ENCODE measurements at regions not wholly inside any gene's neighbourhood (a gene's known extent, or its start where the extent isn't known, plus 50 kb on each side); places are given as distances from the start of the nearest gene placed in this dataset.
"Not testable (repeated sequence)": the region's sequence is repeated elsewhere in the genome, so short reads cannot be mapped to it uniquely, and the experiment has no call there.

DNA sequence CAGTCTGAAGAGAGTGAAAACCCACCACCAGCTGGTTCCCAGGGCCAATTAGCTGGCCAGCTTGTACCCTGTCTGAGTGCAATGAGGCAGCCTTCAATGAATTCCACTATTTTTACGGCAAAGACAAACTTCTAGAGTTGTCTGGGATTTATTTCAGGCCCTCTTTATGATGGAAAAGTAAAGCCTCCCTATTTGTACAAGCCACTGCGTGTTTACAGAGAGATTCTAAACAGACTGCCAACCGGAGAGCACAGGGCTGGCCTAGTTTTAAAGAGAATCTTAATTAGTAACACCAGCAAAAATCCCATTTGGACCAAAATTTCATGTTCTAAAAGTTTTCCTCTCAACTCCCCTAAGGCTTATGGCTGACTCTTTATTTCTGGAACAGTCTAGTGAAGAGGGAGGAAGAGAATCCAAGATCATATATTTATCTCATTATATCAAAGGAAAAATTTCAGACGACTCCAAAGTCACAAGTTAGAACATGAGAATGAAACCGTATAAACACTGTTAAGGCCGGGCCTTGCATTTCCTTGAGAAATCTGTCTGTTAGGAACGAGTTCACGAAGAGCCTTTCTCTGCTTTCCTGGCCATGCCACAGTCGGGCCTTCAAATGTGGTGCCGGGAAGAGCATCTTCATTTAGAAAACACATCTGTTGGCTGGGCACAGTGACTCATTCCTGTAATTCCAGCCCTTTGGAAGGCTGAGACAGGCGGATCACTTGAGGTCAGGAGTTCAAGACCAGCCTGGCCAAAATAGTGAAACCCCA, 724.6 kb upstream of the NRP1 start:
- no peak for DNase-seq (ENCODE audit: low read depth)

DNA sequence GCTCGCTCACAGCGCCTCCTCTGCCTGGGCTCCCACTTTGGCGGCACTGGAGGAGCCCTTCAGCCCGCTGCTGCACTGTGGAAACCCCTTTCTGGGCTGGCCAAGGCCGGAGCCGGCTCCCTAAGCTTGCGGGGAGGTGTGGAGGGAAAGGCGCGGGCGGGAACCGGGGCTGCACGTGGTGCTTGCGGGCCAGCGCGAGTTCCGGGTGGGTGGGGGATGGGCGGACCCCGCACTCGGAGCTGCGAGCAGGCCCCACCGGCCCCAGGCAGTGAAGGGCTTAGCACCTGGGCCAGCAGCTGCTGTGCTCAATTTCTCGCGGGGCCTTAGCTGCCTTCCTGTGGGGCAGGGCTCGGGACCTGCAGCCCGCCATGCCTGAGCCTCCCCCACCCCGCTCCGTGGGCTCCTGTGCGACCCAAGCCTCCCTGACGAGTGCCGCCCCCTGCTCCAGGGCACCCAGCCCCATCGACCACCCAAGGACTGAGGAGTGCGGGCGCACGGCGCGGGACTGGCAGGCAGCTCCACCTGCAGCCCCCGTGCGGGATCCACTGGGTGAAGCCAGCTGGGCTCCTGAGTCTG, 721.0 kb upstream of the NRP1 start:
- DNase-seq (ENCODE audit: low read depth) = not testable (repeated sequence)

DNA sequence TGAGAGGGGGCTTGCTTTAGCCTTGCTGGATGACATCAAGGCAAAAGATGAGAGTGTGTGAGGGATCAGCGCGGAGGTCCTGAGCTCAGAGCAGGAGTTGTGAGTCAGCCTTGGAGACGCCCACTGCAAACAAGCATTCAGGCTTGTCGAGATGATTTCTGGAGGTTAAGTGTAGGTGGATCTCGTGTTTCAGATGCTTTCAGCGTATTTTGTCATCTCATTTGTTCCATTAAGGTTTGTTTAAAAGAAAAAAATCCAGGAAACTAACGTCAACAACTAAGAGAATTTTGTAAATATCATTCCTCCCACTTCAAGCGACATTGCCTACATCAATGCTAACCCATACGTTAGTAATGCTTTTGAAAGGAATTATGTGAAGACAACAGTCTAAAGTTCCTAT, 715.4 kb upstream of the NRP1 start:
- DNase-seq (ENCODE audit: low read depth) = peak; percentile 69

DNA sequence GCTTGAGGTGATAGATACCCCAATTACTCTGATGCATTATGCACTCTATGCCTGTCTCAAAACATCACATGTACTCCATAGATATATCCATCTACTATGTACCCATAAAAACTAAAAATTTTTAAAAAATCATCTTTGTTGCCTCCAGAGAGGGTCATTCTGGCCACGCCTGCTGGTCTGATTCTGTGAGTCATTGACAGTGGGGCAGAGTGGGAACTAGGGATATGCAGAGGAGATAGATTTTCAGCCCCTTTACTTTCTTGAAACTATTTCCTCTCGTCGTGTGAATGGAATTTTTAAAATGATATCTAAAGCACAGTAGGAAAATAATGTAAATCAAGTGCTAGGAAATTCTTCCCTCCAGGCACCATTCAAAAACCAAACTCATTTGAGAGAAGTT, 715.0 kb upstream of the NRP1 start:
- no peak for DNase-seq (ENCODE audit: low read depth)

DNA sequence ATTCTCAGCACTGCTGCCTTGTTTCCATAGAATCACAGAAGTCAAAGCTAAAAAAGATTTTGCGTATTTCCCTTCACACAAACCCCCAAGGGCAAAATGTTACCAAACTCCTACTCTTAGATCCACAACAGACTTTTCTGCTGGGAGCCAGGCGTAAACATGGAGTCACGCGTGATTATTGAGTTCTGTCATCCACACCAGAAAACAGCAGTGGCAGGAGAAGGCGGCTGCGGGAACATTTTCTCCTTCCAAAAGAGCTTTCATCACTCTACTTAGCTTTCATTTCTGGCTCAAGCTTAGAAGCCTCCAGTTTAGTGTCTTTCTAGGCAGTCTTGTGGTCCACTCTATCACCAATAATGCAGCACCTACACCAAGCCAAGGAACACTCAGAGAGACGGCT, 712.9 kb upstream of the NRP1 start:
- DNase-seq (ENCODE audit: low read depth) = peak; percentile 26

DNA sequence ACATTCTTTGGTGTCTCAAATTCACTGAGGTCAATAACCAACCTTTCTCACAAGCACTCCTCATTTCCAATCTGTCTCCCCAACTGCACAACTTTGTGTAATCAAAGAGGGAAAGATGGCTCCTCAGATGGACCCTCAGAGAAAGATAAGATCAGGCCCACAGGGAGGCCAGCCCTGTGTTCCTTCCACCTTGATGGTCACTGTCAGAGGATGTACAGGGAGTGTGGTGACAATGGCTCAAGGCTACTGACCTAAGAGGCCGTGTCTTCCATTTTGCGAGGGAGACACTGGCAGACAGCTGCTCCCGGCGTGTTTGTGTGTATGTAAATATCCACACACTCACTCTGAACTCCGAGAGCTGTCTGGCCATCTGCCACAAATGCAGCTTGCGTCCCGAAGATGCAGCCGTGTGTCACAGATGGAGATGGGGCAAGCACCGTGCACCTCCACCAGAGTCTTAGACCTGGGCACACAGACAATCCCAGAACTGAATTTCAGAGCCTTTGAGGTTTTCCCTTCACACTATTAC, 712.1 kb upstream of the NRP1 start:
- peak; percentile 71 for DNase-seq (ENCODE audit: low read depth)

DNA sequence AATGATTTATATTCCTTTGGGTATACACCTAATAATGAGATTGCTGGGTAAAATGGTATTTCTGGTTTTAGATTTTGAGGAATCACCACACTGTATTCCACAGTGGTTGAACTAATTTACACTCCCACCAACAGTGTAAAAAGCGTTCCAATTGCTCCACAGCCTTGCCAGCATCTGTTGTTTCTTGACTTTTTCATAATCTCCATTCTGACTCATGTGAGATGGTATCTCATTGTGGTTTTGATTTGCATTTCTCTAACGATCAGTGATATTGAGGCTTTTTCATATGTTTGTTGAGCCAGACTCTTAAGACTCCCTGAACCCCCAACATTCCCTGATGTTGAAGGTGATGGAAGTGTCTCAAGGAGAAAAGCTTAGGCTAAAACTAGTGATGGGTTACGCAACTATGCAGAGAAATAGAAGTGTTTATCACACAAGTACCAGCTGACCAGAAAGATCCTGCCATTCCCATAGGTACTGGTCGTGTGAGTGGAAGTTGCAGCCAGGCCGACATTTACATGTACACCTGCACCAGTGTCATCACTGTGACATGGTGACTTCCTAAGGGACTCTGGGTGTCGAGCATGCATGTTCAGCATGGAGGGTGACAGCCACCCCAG, 711.2 kb upstream of the NRP1 start:
- DNase-seq (ENCODE audit: low read depth) = peak; percentile 85

DNA sequence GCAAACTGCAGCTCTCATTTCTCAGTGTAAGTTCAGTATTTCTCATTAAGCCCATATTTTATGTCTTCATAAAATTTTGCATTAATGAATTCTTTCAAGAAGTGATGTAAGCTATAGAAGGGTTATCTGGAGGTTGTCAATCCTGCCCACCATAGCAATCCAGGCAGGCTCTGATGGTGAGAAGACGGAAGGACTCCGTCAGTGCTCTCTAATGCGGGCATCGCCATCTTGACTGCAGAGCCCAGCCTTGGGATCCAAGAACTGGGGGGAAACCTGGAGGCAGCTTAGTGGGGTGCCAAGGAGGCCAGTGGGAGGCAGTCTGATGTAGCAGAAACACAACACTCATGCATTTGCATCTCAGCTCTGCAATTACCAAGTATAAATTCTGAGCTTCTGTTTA, 707.4 kb upstream of the NRP1 start:
- no peak for DNase-seq (ENCODE audit: low read depth)

DNA sequence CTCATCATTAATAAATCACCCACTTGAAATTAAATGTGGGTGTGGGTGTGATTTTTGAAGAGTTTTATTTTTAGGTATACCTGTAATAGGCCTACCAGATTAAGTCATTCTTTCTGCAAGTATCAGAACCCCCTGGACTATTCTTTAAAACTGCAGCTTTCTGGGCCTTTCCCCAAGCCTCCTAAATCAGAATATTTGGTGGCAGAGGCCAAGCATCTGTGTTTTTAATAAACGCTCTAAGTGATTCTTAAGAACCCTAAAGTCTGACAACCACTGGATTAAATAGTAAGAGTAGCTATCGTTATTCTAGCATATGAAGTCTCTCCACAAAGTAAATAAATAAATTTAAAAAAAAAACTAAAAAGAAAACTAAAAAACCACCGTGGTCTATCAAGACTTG, 703.0 kb upstream of the NRP1 start:
- no peak for DNase-seq (ENCODE audit: low read depth)

DNA sequence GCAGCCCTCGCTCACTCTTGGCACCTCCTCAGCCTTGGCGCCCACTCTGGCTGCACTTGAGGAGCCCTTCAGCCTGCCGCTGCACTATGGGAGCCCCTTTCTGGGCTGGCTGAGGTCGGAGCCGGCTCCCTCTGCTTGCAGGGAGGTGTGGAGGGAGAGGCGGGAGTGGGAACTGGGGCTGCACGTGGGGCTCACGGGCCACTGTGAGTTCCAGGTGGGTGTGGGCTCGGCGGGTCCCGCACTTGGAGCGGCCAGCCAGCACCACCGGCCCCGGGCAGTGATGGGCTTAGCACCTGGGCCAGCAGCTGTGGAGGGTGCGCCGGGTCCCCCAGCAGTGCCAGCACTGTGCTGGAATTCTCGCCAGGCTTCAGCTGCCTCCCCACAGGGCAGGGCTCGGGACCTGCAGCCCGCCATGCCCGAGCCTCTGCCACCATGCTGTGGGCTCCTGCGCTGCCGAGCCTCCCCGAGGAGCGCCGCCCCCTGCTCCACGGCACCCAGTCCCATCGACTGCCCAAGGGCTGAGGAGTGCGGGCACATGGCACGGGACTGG, 700.8 kb upstream of the NRP1 start:
- DNase-seq (ENCODE audit: low read depth) = not testable (repeated sequence)

DNA sequence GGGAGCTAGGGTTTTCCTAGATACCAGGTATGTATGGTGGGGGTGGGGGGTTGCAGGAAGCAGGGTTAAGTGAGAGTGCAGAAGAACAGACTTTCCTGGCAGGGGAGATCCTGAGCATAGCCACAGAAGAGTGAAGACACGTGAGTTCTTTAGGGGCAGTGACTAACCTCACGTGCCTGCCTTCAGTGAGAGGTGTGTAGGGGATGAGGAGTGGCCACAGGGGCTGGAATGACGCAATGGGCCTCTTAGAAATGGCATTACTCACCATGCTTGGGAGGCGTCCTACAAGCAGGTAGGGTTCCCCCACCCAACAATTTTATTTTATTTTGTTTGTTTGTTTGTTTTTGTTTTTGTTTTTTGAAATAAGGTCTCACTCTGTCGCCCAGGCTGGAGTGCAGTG, 698.6 kb upstream of the NRP1 start:
- no peak for DNase-seq (ENCODE audit: low read depth)

DNA sequence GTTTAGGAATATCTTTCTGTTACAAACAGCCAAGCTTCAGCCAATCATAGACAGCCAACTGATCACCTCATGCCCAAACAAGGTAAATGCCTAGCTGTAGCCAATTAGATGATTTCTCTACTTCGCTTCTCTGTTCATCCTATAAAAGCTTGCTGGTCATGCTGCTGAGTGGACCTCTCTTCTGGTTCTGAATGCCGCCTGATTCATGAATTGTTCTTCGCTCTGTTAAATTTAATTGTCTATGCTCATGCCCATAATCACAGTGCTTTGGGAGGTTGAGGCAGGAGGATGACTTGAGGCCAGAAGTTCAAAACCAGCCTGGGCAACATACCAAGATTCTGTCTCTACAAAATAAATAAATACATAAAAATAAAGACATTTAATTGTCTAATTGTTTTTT, 698.1 kb upstream of the NRP1 start:
- no peak for DNase-seq (ENCODE audit: low read depth)

DNA sequence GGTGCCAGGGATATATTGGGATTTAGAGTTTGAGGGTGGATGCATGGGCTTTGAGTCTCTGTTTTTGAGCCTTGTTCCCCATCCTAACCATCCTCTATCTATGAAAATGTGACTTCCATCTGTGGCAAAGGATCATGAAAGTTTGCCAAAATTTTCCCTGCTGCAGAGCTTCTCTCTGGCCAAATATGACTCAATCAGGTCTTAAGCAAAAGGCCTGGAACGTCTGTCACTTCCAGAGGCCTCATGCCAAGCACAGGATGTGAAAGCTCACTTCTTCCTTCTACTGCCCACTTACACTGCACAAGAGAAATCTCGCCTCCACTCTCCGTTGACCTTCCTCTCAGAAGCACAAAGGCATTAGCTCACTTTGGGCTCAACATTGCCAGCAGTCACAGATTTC, 696.9 kb upstream of the NRP1 start:
- peak; percentile 93 for DNase-seq (ENCODE audit: low read depth)

DNA sequence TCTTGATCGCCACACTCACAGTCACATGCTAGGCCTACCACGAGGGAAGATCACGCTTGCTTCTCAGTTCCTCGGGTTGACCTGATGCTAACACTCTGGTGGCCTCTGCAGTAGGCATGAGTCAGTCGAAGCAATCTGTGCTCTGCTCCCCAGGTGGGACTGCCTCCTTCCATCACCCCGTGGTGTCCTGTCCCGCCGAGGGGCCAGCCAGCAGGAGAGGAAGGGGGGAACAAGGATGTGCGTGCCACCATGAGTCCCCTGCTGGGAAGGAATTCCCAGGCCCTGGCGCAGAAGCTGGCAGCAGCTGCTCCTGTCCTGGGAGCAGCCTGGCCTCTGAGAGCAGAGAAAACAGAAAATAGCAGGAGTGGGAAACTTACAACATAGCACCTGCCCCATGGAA, 695.0 kb upstream of the NRP1 start:
- peak; percentile 51 for DNase-seq (ENCODE audit: low read depth)

DNA sequence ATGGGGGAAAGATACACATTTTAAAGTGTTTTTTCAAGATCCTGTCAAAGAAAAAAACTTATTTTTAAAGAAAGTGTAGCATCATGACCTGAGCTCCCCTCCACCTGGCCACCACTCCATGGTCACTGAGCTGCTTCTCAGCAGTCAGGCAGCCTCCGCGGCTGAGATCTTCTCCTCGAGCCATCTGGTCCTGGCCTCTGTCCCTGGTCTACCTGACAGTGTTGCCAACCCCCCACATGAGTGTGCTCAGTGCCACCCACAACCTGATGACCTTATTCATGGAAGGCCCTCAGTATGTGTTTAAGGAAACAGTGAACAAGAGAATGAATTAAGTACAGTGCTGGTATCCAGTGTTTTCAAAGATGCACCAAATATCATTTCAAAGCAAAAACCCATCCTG, 694.5 kb upstream of the NRP1 start:
- no peak for DNase-seq (ENCODE audit: low read depth)

DNA sequence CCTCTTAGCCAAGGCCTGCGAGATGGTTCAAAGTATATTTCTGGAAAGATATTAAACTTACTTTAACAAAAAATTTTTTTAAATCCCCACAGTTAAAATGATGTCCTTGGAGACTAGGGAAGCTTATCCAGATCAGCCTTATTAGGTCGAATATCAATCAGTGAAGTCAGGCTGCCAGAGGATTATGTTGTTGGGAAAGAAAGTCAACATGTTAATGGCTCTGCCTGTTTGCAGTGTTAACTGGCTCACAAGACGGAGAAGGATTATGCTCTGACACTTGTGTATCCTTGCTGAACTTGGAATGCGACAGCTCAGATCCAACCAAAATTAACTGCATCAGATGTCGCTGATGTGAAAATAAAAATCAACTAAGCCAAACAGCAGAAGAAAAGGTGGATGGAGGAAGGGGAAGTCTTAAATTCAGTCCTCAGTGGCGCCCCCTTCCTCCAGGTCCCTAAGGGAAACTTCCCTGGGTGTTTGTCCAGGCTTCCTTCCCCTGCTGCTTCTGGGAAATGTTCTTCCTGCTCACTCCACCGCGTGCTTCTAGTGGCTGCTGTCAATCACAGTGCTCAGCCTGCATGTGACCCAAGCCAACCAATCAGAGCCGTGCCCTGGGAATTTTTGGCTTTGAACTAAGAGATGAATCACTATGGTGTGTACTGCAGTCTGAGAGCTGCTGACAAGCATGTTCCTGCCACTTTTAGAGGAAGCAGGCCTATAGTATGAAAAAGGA, 690.4 kb upstream of the NRP1 start:
- peak; percentile 43 for DNase-seq (ENCODE audit: low read depth)

DNA sequence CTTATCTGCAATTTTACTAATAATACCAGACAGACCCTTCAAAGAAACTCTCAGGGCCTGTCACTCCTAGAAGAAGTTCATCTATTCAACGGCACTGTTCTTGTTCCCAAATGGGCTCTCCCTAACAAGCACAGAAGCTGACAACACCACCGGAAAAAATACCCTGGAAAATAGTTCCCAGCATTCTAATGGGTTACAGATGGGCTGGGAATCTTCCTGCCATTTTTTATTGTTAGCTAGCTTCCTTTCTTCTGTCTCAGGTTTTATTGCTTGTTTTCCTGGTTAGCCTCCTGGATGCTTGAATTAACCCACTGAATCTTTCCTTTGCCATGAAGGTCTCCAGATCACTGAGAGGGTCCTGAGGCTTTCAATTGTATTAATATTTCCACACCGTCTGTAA, 689.8 kb upstream of the NRP1 start:
- no peak for DNase-seq (ENCODE audit: low read depth)

DNA sequence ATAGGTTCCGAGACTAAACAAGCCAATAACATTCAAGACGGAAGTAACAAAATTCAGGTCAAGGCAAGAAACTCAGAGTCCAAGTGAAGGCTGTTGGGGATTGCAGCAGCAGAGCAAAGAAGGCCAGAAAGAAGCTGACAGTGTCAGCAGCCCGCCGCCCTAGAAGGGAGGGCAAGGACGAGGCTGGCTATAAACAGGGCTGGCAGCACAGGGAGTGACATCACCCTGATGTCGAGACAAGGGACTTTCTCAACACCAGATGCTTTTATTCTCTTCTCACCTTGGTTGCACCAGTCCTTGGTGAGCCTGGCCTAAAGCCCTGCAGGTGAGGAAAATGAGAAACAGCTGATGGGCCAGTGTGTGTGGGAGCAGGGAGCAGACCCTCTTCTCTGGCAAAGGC, 687.7 kb upstream of the NRP1 start:
- DNase-seq (ENCODE audit: low read depth) = no peak

DNA sequence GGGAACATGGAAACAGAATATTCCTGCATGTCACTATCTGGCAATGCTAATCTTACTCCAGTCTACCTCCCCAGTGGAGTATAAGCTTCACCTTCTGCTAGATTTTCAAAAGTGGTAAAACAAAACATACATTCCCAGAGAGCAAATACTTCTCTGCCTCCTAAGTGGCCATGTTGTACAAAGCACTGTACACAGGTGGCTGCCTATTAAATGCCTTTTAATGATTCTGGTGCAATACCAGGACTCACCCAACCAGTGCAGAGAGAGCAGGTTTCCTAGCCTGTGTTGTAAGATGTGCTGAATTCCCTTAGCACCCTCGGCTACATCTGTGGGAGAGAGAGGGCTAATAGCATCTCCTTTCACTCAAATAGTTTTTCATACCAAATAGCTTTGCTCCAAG, 684.3 kb upstream of the NRP1 start:
- no peak for DNase-seq (ENCODE audit: low read depth)

DNA sequence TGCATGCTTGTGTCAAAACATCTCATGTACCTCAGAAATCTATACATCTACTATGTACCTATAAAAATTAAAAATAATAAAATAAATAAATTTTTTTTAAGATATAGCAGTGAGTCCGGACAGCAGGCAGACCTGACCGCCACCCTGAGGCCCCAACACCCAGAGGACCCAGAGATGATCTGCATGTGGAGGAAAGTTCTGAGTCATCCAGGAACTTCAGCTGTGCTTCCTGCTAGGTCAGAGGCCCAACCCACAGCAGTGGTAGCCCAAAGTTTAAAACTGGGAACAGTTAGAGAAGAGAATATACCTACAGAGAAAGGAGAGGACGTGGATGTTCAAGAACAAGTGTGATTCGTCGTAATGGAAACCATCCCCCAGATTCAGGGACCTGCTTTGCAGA, 683.7 kb upstream of the NRP1 start:
- DNase-seq (ENCODE audit: low read depth) = peak; percentile 74

DNA sequence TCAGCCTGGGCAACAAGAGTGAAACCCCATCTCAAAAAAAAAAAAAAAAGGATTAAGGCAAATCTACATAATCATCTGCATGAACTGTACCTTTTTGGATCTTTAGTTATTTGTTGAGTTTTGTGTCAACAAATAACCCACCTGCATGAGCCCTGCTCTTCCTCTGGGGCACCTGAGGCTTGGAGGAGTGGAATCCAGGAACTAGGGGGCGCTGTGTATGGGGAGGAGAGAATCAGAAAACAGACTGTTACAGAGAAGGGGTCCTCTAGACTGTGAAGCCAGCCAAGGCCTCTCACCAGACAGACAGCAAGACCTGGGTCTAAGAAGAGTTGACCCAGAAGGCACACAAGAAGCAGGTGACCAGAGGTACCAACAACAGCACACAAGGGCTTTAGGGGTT, 682.8 kb upstream of the NRP1 start:
- no peak for DNase-seq (ENCODE audit: low read depth)

DNA sequence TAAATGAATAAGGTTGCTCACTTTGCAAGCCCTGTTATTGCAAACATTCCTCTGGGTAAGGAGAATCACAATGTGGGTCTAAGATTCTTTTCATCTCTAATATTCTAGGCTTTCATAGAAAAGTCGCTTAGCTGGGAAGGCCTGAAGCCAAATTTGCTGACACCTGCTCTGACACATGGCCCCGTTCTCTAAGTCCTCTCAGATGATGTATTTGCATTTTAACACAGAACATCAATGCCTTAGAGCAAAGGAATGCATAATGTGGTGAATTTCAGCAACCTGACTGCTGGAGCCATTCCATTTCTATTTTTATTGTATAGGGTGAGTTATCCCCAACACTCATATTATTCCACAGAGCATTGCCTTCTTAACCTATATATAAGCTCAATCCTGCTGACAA, 682.1 kb upstream of the NRP1 start:
- no peak for DNase-seq (ENCODE audit: low read depth)

Measured in RPMI7951 (cell line).